Raji (cell line): ENCODE measurements at regions not wholly inside any gene's neighbourhood (a gene's known extent, or its start where the extent isn't known, plus 50 kb on each side); places are given as distances from the start of the nearest gene placed in this dataset.

ENCODE experiments used
- POLR2A ChIP-seq: IDR thresholded peaks from 2 replicates; pipeline ENCODE4 v1.6.1; 2011; ENCODE audit warnings: low read depth, low read length, control low read depth; ENCODE audit not compliant: insufficient read depth

DNA sequence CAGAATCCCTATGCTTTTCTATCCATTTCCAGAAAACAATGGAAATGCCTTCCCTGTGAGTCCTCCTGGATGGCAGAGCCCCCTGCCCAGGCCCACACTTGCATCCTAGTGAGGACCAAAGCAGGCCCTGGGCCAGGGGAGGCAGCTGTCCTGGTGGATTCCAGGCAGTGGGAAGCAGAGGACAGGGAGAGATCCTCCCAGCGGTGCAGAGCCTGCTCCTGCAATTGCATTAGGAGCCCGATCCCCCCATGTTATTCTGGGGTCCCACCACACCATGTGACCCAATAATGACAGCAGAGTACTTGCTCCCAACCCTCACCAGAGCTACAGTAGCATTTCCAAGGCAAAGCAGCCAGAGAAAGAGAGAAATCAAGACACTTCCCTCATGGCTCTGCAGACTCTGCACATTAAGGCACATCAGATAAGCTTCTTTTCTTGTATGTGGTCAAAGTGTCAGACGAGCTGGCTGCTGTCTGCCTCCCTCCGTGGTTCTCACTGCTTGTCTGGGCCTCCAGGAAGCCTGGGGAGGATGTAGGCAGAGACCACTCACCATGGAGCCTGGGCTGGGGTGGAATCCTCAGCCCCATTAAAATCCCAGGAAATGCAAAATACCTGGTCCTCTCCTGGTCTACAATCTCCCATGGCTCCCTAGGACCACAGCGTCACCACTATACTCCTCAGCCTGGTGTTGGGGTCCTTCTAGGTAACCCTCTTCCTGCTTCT is 54.9 kb upstream of the RUNX3 start:
- TF ChIP-seq POLR2A, result no peak

GRCh38 chr1:24984300-24984699 is 54.2 kb upstream of the RUNX3 start:
- TF ChIP-seq POLR2A, result no peak

- no peak for TF ChIP-seq POLR2A
Observed at GRCh38 chr1:24983006-24983680, 53.1 kb upstream of the RUNX3 start.

- TF ChIP-seq POLR2A, result no peak
Observed at GRCh38 chr1:24981631-24982005, 51.5 kb upstream of the RUNX3 start.

GRCh38 chr1:24980836-24981630 is 51.0 kb upstream of the RUNX3 start:
- TF ChIP-seq POLR2A, result no peak
